B cell (primary cell): ENCODE measurements at regions not wholly inside any gene's neighbourhood (a gene's known extent, or its start where the extent isn't known, plus 50 kb on each side); places are given as distances from the start of the nearest gene placed in this dataset.

Experiments
- ATAC-seq: fragments of 200-7000 bp; cut with Tn5 transposase; one replicate; pipeline ENCODE4 v1.10.0; 2021; ENCODE audit warnings: low read depth, mild to moderate bottlenecking, moderate number of reproducible peaks, moderate library complexity
- CTCF ChIA-PET: fragments of 350-600 bp; sonication (Branson Sonifier 250); formaldehyde crosslinking; loops from one replicate; lab custom pipeline; 2021; ENCODE audit warnings: antibody characterized with exemption, inconsistent platforms; lab: Charles Lee
- POLR2A ChIA-PET: fragments of 350-600 bp; sonication (Branson Sonifier 250); formaldehyde crosslinking; loops from one replicate; lab custom pipeline; 2021; ENCODE audit warnings: antibody characterized with exemption; lab: Charles Lee
- DNase-seq: peaks from one replicate; pipeline ENCODE4 v3.0.0; 2013
- H2AFZ ChIP-seq: 2 replicates; pipeline ENCODE4 v1.6.1; 2012; ENCODE audit warnings: mild to moderate bottlenecking, low read depth, low read length; ENCODE audit not compliant: insufficient read depth, poor library complexity, severe bottlenecking
- H3K27ac ChIP-seq, 2 donors: 1 replicate in 1 of 2; 2 replicates in 1 of 2; pipeline ENCODE4 v1.5.1; 2012 to 2013; ENCODE audit warnings: low read length in 2 of 2, mild to moderate bottlenecking in 2 of 2, moderate library complexity in 1 of 2
- H3K27me3 ChIP-seq, 4 experiments: fragments of 200-600 bp in 1 of 4; sonication (generic) in 1 of 4; replicated peaks in 1 of 4; 1 replicate in 2 of 4; 2 replicates in 2 of 4; pipeline versions ENCODE4 v1.6.1 to v1.7.0; 2013 to 2016; ENCODE audit warnings: low read length in 3 of 4, mild to moderate bottlenecking in 2 of 4, mixed read lengths in 1 of 4, moderate library complexity in 1 of 4; ENCODE audit not compliant: insufficient read depth in 4 of 4, control insufficient read depth in 3 of 4; ENCODE audit errors: control extremely low read depth in 1 of 4
- H3K36me3 ChIP-seq, 2 experiments: replicated peaks in 1 of 2; 1 replicate in 1 of 2; 2 replicates in 1 of 2; pipeline versions ENCODE4 v1.6.1 to v1.7.1; 2013; ENCODE audit warnings: low read length in 1 of 2; ENCODE audit not compliant: insufficient read depth in 2 of 2, control insufficient read depth in 1 of 2; ENCODE audit errors: control extremely low read depth in 1 of 2, extremely low read depth in 1 of 2
- H3K4me1 ChIP-seq, 2 donors: fragments of 200-600 bp in 1 of 2; sonication (generic) in 1 of 2; 1 replicate in 1 of 2; 2 replicates in 1 of 2; pipeline versions ENCODE4 v1.5.1 to v1.6.1; 2013 to 2017; ENCODE audit warnings: low read length in 2 of 2; ENCODE audit not compliant: control insufficient read depth in 2 of 2, insufficient read depth in 2 of 2
- H3K4me2 ChIP-seq: replicated peaks from 2 replicates; pipeline ENCODE3; 2012; ENCODE audit warnings: mild to moderate bottlenecking, low read depth, low read length; ENCODE audit not compliant: poor library complexity, severe bottlenecking
- H3K4me3 ChIP-seq, 5 experiments: fragments of 200-600 bp in 1 of 5; sonication (generic) in 1 of 5; 1 replicate in 3 of 5; 2 replicates in 2 of 5; pipeline versions ENCODE4 v1.5.1 to v1.7.0; 2011 to 2016; ENCODE audit warnings: low read length in 4 of 5, mild to moderate bottlenecking in 4 of 5, low read depth in 2 of 5, control low read depth in 1 of 5, moderate library complexity in 1 of 5; ENCODE audit not compliant: insufficient read depth in 1 of 5; ENCODE audit errors: control extremely low read depth in 1 of 5, extremely low read depth in 1 of 5
- H3K79me2 ChIP-seq: fragments of 200-600 bp; sonication (generic); one replicate; pipeline ENCODE4 v1.6.0; 2016; ENCODE audit warnings: low read length; ENCODE audit not compliant: control insufficient read depth, insufficient read depth
- H3K9ac ChIP-seq: fragments of 200-600 bp; sonication (generic); 2 replicates; pipeline ENCODE4 v1.6.1; 2017; ENCODE audit warnings: mild to moderate bottlenecking, low read length, moderate library complexity
- H3K9me3 ChIP-seq, 3 donors: one replicate each; pipeline versions ENCODE4 v1.6.1 to v1.7.1; 2013; ENCODE audit warnings: low read length in 2 of 3; ENCODE audit not compliant: control insufficient read depth in 2 of 3, insufficient read depth in 1 of 3; ENCODE audit errors: control extremely low read depth in 1 of 3
- H4K20me1 ChIP-seq: 2 replicates; pipeline ENCODE4 v1.6.0; 2012; ENCODE audit warnings: mild to moderate bottlenecking, low read length; ENCODE audit not compliant: insufficient read depth, control insufficient read depth, poor library complexity, severe bottlenecking
- H3K27ac Mint-ChIP-seq: one replicate; pipeline ENCODE4 v1.8.0; 2021; ENCODE audit warnings: mixed read lengths
- H3K27me3 Mint-ChIP-seq: one replicate; pipeline ENCODE4 v1.8.0; 2021; ENCODE audit warnings: mixed read lengths
- H3K4me1 Mint-ChIP-seq: one replicate; pipeline ENCODE4 v1.8.0; 2021; ENCODE audit warnings: mixed read lengths
- H3K4me3 Mint-ChIP-seq: one replicate; pipeline ENCODE4 v1.8.0; 2021; ENCODE audit warnings: mixed read lengths
- H3K9me3 Mint-ChIP-seq: one replicate; pipeline ENCODE4 v1.8.0; 2022; ENCODE audit warnings: mixed read lengths; ENCODE audit not compliant: insufficient read depth
- CTCF ChIP-seq: fragments of 200-600 bp; IDR thresholded peaks from one replicate; pipeline ENCODE4 v1.8.0; 2022; ENCODE audit warnings: antibody characterized with exemption, mild to moderate bottlenecking
- EZH2 ChIP-seq: IDR thresholded peaks from 2 replicates; pipeline ENCODE4 v1.6.1; 2012; ENCODE audit warnings: borderline replicate concordance, low read depth, mild to moderate bottlenecking, moderate library complexity, low read length; ENCODE audit not compliant: insufficient read depth, poor library complexity, severe bottlenecking
- WGBS: methylation state at CpG from one replicate; pipeline ENCODE4 v1.1.5; 2013; ENCODE audit warnings: missing lambda C conversion rate; ENCODE audit not compliant: insufficient coverage; 5-methylcytosine and 5-hydroxymethylcytosine counted together
- intact Hi-C: fragments of 100-400 bp; cut with micrococcal nuclease; formaldehyde crosslinking; loops from one replicate; pipeline ENCODE4 v1.10.0; 2022

- no peaks in the 10 kb centered on the region for H3K36me3 ChIP-seq
- no peaks in the 10 kb centered on the region for H4K20me1 ChIP-seq
- H2AFZ ChIP-seq = no peak overlapping the region
- TF ChIP-seq CTCF (no peak), EZH2 (no peak)
- Mint-ChIP-seq H3K4me3 (no peak overlapping the region), H3K27ac (no peak overlapping the region), H3K4me1 (no peaks in the 10 kb centered on the region), H3K9me3 (no peaks in the 10 kb centered on the region), H3K27me3 (peaks cover 7% of the 10 kb centered on the region)
- ATAC-seq (no peak), DNase-seq (no peak)
- no peaks in the 10 kb centered on the region for H3K9me3 ChIP-seq
- 88% methylated on average over 6 of the region's 6 CpGs for WGBS
- CTCF ChIA-PET = interaction anchor here (3.4 kb wide), 1 partner anchor 423 kb away, joined by 13 read pairs; no protein-coding TSS in a partner anchor
- intact Hi-C loops = no loop called here
- POLR2A ChIA-PET = no interaction called here
- H3K9ac ChIP-seq = no peak overlapping the region
- H3K79me2 ChIP-seq = no peaks in the 10 kb centered on the region
- no peak overlapping the region for H3K4me3 ChIP-seq
- H3K27me3 ChIP-seq = no peaks in the 10 kb centered on the region
- H3K4me2 ChIP-seq = no peak overlapping the region
- no peaks in the 10 kb centered on the region for H3K4me1 ChIP-seq
- no peak overlapping the region for H3K27ac ChIP-seq
Measured at GRCh38 chr5:36502608-36503007, 103.8 kb upstream of the SLC1A3 start.

GRCh38 chr5:36505021-36505420, 101.4 kb upstream of the SLC1A3 start:
- no peak overlapping the region for H3K9ac ChIP-seq
- no peaks in the 10 kb centered on the region for H3K36me3 ChIP-seq
- DNase-seq = no peak
- Mint-ChIP-seq H3K9me3 (no peaks in the 10 kb centered on the region), H3K27ac (no peak overlapping the region), H3K4me3 (no peak overlapping the region), H3K27me3 (peaks cover 21% of the 10 kb centered on the region), H3K4me1 (no peaks in the 10 kb centered on the region)
- TF ChIP-seq CTCF (no peak), EZH2 (no peak)
- intact Hi-C loops = loop anchor here (5.0 kb wide), 1 partner anchor 187 kb away; no protein-coding TSS in a partner anchor
- H3K79me2 ChIP-seq = no peaks in the 10 kb centered on the region
- H3K9me3 ChIP-seq = no peaks in the 10 kb centered on the region
- ATAC-seq = no peak
- ChIA-PET CTCF (interaction anchor here (1.0 to 5.9 kb wide), 8 partner anchors 11 to 426 kb away, joined by 3 to 37 read pairs (median 8); no protein-coding TSS in a partner anchor), POLR2A (no interaction called here)
- no peak overlapping the region for H3K27ac ChIP-seq
- H3K4me1 ChIP-seq = no peaks in the 10 kb centered on the region
- no peak overlapping the region for H2AFZ ChIP-seq
- H3K4me3 ChIP-seq = no peak overlapping the region
- H3K4me2 ChIP-seq = no peak overlapping the region
- peaks cover 0 to 2% (median 0%) of the 10 kb centered on the region in 4 experiments for H3K27me3 ChIP-seq
- H4K20me1 ChIP-seq = no peaks in the 10 kb centered on the region
